Activated CD4-positive, CD25-positive, alpha-beta regulatory T cell treated with anti-CD3 and anti-CD28 coated beads, Interleukin-2, amount 50 U/mL, for 72 hours (primary cell): ENCODE measurements at regions not wholly inside any gene's neighbourhood (a gene's known extent, or its start where the extent isn't known, plus 50 kb on each side); places are given as distances from the start of the nearest gene placed in this dataset.

Source experiments
- DNase-seq: peaks from one replicate; pipeline ENCODE4 v3.0.0; 2021

DNA sequence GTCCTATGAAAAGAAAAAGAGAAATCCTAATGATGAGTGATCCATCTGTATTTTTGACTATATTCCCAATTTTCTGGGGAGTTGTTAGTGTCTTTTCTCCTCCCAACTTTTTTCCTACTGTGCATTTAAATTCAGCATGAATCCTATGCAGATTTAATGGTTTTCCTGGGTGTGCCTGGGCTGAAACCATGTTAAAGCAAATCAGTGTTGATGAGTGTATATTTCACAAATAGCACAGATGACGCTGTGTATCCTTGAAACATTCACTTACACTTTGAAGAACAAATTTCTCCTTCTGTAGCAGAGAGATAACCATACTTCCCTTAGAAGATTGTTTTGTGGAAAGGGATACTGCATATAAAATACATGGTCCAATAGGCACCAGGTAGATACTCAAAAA, 114.3 kb downstream of the TRIB2 start:
- DNase-seq = no peak

DNA sequence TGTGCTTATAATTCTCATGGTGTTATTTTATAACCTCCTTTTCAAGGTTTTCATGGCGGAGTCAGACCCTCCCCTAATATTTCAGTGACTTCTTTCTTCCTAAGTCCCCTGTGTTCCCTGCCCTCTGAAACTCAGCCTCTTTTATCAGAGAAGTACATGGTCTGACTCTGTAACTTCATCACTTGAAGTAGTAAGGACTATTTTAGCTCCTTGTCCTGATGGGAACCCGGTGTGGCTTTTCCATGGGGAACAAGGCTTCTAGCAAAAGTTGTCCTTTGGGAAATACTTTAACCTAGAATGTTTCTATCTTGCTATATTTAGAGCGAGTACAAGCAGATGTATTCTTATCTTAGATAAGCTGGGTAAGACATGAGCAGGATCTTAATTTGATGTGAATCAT, 117.5 kb downstream of the TRIB2 start:
- DNase-seq = no peak

GRCh38 chr2:12835733-12836132, 119.0 kb downstream of the TRIB2 start:
- DNase-seq = no peak

DNA sequence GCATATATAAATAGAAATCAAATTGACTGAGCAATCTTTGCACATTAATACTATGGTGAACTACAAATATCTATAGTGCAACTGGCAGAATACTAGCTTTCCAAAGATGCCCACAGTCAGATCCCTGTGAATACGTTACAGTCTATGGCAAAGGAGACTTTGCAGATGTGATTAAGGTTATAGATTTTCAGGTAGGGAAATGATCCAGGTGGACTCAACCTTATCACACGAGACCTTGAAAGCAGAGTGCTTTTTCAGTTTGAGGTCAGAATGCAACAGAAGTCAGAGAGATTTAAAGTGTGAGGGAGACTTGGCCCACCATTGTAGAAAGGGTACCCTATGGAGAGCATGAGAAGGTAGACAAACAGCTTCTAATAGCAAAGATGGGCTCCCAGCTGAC, 122.6 kb downstream of the TRIB2 start:
- no peak for DNase-seq

- DNase-seq = no peak
These were observed 124.3 kb downstream of the TRIB2 start for GRCh38 chr2:12841021-12841420.

GRCh38 chr2:12842917-12843316, 126.2 kb downstream of the TRIB2 start:
- DNase-seq = no peak

DNA sequence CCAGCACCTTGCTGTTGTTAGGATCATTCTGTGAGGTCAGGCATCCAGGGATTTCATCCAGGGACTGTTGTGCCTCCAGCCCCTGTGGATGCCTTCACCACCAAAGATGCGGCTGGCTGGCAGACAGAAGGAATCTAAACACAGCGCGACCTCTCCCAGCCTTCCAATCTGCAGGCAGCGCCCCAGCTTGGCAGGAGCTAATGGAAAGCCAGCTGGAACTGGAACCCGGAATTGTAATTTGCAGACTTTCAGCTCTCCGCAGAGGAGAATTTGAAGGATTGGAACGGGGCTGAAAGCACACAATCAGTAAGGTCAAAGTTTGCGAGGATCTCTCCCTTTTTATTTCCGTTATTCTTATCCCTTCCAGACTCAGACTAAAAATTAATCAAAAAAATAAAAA, 127.8 kb downstream of the TRIB2 start:
- DNase-seq = no peak

GRCh38 chr2:12847694-12848575, 131.2 kb downstream of the TRIB2 start:
- DNase-seq = no peak

DNA sequence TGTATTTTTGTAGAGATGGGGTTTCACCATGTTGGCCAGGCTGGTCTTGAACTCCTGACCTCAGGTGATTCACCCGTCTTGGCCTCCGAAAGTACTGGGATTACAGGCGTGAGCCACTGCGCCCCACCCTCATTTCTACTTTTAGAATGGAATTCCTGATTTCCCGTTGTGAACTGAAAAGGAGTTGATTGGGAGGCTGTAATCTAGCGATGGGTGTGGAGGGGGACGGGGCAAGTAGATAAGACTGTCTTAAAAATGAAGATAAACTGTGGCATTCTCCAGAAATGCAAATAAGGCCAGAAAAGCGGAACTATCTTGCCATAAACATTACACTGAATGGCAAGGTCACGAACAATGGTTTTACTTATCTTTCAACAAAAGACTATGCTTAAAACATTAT, 135.4 kb downstream of the TRIB2 start:
- no peak for DNase-seq

DNA sequence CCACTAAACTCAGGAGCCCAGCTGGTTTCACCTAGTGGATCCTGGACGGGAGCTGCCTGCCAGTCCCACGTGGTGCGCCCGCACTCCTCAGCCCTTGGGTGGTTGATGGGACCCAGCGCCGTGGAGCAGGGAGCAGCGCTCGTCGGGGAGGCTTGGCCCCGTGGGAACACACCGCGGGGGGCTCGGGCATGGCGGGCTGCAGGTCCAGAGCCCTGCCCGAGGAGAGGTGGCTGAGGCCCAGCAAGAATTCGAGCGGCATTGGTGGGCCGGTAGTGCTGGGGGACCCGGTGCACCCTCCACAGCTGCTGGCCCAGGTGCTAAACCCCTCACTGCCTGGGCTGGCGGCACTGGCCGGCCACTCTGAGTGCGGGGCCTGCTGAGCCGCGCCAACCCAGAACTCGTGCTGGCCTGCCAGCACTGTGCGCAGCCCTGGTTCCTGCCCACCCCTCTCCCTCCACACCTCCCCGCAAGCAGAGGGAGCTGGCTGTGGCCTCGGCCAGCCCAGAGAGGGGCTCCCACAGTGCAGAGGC, 137.3 kb downstream of the TRIB2 start:
- no peak for DNase-seq

- no peak for DNase-seq
These were observed 138.8 kb downstream of the TRIB2 start for GRCh38 chr2:12855508-12855907.

GRCh38 chr2:12856934-12857601, 140.3 kb downstream of the TRIB2 start:
- no peak for DNase-seq

- no peak for DNase-seq
These were observed 141.2 kb downstream of the TRIB2 start for GRCh38 chr2:12857891-12858290.

DNA sequence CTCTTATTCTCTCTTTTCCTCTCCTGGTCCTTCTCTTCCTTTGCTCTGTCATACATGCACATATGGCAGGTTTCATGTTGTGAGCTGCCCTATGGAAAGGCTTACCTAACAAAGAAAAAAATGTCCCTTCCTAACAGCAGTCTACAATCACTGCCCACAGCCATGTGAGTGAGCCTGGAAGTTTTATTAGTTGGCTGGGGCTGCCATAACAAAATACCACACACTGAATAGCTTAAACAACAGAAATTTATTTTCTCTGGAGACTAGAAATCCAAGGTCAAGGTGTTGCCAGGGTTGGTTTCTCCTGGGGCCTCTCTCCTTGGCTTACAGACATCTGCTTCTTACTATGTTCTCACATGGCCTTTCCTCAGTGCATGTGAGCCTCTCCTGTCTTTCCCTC, 142.1 kb downstream of the TRIB2 start:
- DNase-seq = no peak

DNA sequence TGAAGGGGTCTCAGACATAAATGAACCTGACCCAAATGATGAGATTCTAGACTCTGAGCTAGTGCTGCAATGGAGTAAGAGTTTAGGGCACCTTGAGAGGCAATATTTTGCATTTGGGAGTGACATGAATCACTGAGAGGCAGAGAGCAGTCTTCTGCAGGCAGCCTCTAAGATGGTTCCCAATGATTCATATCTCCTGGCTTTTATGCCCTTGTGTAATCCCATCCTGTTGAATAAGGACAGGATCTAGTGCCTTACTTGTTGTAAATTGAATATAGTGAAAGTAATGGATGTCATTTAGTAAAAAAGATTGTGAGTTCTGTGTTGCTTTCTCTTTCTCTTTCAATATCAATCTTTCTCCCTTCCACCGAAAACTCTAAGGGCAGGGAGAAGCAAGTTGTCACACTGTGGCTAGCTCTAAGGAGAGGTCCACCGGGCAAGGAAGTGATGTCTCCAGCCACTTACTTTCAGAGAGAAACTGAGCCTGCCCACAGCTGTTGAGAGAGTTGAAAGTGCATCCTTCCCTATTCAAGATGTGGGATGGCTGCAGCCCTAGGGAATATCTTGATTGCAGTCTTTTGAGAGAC, 144.7 kb downstream of the TRIB2 start:
- DNase-seq = no peak

DNA sequence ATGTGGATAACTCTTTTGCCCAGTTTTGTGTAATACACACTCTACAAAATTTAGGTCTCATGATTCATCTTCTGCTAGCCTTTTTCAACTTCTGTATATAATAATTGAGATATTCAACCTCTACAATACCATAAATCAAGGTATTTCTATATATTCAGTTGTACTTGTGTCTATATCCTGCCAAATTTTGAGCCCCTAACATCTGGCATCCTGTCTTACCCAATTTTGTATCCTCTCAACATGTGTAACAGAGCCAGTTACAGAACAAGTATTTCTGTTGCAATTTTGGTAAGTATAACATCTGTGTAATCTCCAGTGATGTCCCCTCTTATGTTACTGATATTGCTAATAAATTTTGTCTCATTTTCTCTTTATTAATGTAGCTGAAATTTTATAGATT, 145.8 kb downstream of the TRIB2 start:
- no peak for DNase-seq

- DNase-seq = no peak
These were observed 147.2 kb downstream of the TRIB2 start for GRCh38 chr2:12863937-12864336.

- no peak for DNase-seq
These were observed 151.0 kb downstream of the TRIB2 start for GRCh38 chr2:12867631-12868287.

GRCh38 chr2:12870692-12871091, 154.0 kb downstream of the TRIB2 start:
- DNase-seq = no peak

GRCh38 chr2:12871694-12872315, 155.1 kb downstream of the TRIB2 start:
- DNase-seq = no peak

GRCh38 chr2:12877761-12878160, 161.0 kb downstream of the TRIB2 start:
- no peak for DNase-seq

DNA sequence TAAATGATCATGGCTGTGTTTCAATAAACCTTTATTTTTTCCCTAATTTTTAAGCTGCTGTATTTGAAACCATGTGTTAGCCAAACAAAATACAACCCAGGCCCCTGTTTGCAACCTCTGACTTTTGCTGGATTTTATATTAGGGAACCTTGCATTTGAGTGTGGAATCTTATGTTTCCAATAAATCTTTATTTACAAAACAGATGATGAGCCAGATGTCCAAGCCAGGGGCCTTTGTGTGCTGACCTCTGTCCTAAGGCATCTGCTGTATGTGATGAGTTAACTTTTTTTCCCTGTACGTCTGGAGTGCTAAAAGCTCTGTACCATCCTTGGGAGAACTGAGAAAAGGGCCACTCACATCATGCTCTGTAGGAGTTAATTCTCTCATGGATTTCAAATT, 162.9 kb downstream of the TRIB2 start:
- no peak for DNase-seq

GRCh38 chr2:12881952-12882351, 165.2 kb downstream of the TRIB2 start:
- no peak for DNase-seq
